ENCODE measurements at regions not wholly inside any gene's neighbourhood (a gene's known extent, or its start where the extent isn't known, plus 50 kb on each side); places are given as distances from the start of the nearest gene placed in this dataset.

DNA sequence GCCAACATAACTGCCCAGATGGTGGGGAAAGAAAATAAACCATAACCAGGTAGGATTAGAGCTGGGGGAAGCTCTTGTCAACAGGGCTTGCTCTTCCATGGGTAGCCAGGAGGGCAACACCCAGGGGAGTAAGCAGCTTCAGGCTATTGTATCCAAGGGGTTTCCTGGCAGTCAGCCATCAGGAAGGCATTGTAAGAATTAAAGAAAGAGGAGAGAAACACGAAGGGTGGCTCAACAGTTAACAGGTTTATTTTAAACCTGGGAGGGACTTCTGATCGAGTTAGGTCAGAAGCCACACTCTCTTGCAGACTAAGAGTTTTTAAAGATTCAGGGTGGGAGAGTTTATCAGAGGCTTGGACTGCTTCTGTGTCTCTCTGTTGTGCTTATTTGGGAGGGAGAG, 114.2 kb downstream of the QRSL1 start (continued):
- TF ChIP-seq, protein P1, sequence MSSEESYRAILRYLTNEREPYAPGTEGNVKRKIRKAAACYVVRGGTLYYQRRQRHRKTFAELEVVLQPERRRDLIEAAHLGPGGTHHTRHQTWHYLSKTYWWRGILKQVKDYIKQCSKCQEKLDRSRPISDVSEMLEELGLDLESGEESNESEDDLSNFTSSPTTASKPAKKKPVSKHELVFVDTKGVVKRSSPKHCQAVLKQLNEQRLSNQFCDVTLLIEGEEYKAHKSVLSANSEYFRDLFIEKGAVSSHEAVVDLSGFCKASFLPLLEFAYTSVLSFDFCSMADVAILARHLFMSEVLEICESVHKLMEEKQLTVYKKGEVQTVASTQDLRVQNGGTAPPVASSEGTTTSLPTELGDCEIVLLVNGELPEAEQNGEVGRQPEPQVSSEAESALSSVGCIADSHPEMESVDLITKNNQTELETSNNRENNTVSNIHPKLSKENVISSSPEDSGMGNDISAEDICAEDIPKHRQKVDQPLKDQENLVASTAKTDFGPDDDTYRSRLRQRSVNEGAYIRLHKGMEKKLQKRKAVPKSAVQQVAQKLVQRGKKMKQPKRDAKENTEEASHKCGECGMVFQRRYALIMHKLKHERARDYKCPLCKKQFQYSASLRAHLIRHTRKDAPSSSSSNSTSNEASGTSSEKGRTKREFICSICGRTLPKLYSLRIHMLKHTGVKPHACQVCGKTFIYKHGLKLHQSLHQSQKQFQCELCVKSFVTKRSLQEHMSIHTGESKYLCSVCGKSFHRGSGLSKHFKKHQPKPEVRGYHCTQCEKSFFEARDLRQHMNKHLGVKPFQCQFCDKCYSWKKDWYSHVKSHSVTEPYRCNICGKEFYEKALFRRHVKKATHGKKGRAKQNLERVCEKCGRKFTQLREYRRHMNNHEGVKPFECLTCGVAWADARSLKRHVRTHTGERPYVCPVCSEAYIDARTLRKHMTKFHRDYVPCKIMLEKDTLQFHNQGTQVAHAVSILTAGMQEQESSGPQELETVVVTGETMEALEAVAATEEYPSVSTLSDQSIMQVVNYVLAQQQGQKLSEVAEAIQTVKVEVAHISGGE (CRISPR knock-in tag; IDR thresholded peaks at IDR 0.05): no peak
- no peak for TF ChIP-seq ASH2L (IDR thresholded peaks at IDR 0.05; ENCODE audit: borderline replicate concordance, low read depth)

GRCh38 chr6:106740287-106740686, 110.9 kb downstream of the QRSL1 start:
- Histone ChIP-seq H3K79me2 (ENCODE audit: control insufficient read depth, insufficient read depth, low read length) (no peaks in the 10 kb centered on the region), H3K4me2 (ENCODE audit: control insufficient read depth, insufficient read depth) (no peak overlapping the region), H3K36me3 (ENCODE audit: control insufficient read depth in 2 of 2, insufficient read depth in 2 of 2, low read length in 1 of 2) (no peaks in the 10 kb centered on the region), H3K9me3 (replicated peaks; ENCODE audit: control insufficient read depth, insufficient read depth, low read length) (no peaks in the 10 kb centered on the region), H3K9ac (ENCODE audit: control insufficient read depth, insufficient read depth, low read length) (no peak overlapping the region), H3K4me1 (ENCODE audit: control insufficient read depth, insufficient read depth, low read length) (no peaks in the 10 kb centered on the region), H3K4me3 (no peak overlapping the region), H2AFZ (ENCODE audit: control insufficient read depth, low read depth, low read length) (no peak overlapping the region), H3K27me3 (replicated peaks in 1 of 2; ENCODE audit: control insufficient read depth in 2 of 2, insufficient read depth in 2 of 2, low read length in 1 of 2) (peaks cover 0 to 2% of the 10 kb centered on the region in 2 experiments; a peak in 2 of 4 replicates), H3K27ac (ENCODE audit: control insufficient read depth, insufficient read depth) (no peak overlapping the region), H4K20me1 (ENCODE audit: control insufficient read depth, insufficient read depth) (no peaks in the 10 kb centered on the region)
- DNase-seq (ENCODE audit: low read depth, low spot score) (no peak), FAIRE-seq (no peak), ATAC-seq (no peak)
- no peak for TF ChIP-seq HDAC6 (IDR thresholded peaks at IDR 0.05; ENCODE audit: unreplicated experiment)
- POLR2A ChIA-PET: no interaction called here
- CTCF ChIA-PET: interaction anchor here (0.6 kb wide), 1 partner anchor 405 kb away, joined by 4 read pairs; no protein-coding TSS in a partner anchor
- WGBS (ENCODE audit: insufficient coverage, insufficient replicate concordance, low lambda C conversion rate, missing lambda C conversion rate): 0% methylated on average over 3 of the region's 3 CpGs
- in situ Hi-C loops (cut with MboI) (no loop called here), intact Hi-C loops (cut with micrococcal nuclease; ENCODE audit: unreplicated experiment) (no loop called here)
- RAD21 ChIA-PET (ENCODE audit: unreplicated experiment): no interaction called here
- SMC1A ChIA-PET (ENCODE audit: uncharacterized antibody, unreplicated experiment): no interaction called here
- no TSS peak for BruUV-seq (replicated peaks)
